ENCODE measurements at regions not wholly inside any gene's neighbourhood (a gene's known extent, or its start where the extent isn't known, plus 50 kb on each side); places are given as distances from the start of the nearest gene placed in this dataset.

- TF ChIP-seq ZNF462 (CRISPR knock-in tag; IDR thresholded peaks at IDR 0.05): no peak
- TF ChIP-seq ZNF114 (CRISPR knock-in tag; IDR thresholded peaks at IDR 0.05): no peak
- no peak for TF ChIP-seq EZH2 (IDR thresholded peaks at IDR 0.05; ENCODE audit: low read depth, unreplicated experiment)
These were observed 216.2 kb upstream of the HABP2 start (continued) for GRCh38 chr10:113336549-113337130.

GRCh38 chr10:113337142-113337541 lies 215.7 kb upstream of the HABP2 start:
- H3K4me1 ChIP-seq (ENCODE audit: insufficient read depth): no peaks in the 10 kb centered on the region
- H3K4me1 Mint-ChIP-seq: no peaks in the 10 kb centered on the region
- H3K27ac Mint-ChIP-seq: no peak overlapping the region
- H3K4me3 Mint-ChIP-seq: no peak overlapping the region
- DNase-seq (ENCODE audit: low spot score) (no peak), ATAC-seq (no peak)
- no peaks in the 10 kb centered on the region for H3K27me3 Mint-ChIP-seq (ENCODE audit: insufficient read depth, low read depth, poor library complexity)
- no peaks in the 10 kb centered on the region for H4K20me1 ChIP-seq (replicated peaks; ENCODE audit: insufficient read depth)
- H2AFZ ChIP-seq: no peak overlapping the region
- H3K36me3 ChIP-seq (ENCODE audit: insufficient read depth): no peaks in the 10 kb centered on the region
- no peaks in the 10 kb centered on the region for H3F3A ChIP-seq (replicated peaks; ENCODE audit: low read depth)
- H3K4me2 ChIP-seq: no peak overlapping the region
- H3K9me2 ChIP-seq (ENCODE audit: insufficient read depth): peaks cover 5% of the 10 kb centered on the region; the same call in 1 of the 2 replicates
- no peaks in the 10 kb centered on the region for H3K36me3 Mint-ChIP-seq (ENCODE audit: low read depth)
- H3K79me2 ChIP-seq (replicated peaks; ENCODE audit: insufficient read depth): no peaks in the 10 kb centered on the region
- H3K9me3 Mint-ChIP-seq: peaks cover 10% of the 10 kb centered on the region; the same call in 2 of the 3 replicates
- no peak overlapping the region for H3K4me3 ChIP-seq
- no peaks in the 10 kb centered on the region for H3K27me3 ChIP-seq (ENCODE audit: insufficient read depth)
- H3K27ac ChIP-seq (ENCODE audit: low read depth): no peak overlapping the region
- TF ChIP-seq ZNF462 (CRISPR knock-in tag; IDR thresholded peaks at IDR 0.05): no peak
- no peak for TF ChIP-seq EZH2phosphoT487 (IDR thresholded peaks at IDR 0.05; ENCODE audit: unreplicated experiment)
- TF ChIP-seq STAT1 (IDR thresholded peaks at IDR 0.05; ENCODE audit: unreplicated experiment): no peak
- no peak for TF ChIP-seq CREB1 (CRISPR knock-in tag; IDR thresholded peaks at IDR 0.05; ENCODE audit: low read depth)
- TF ChIP-seq POLR2AphosphoS5 (IDR thresholded peaks at IDR 0.05; ENCODE audit: low read depth): no peak
- TF ChIP-seq ETS1 (IDR thresholded peaks at IDR 0.05): no peak
- no peak for TF ChIP-seq EZH2 (IDR thresholded peaks at IDR 0.05; ENCODE audit: low read depth, unreplicated experiment)
- no peak for TF ChIP-seq NANOG (IDR thresholded peaks at IDR 0.05; ENCODE audit: borderline replicate concordance)
